OCI-LY3 (cell line): ENCODE measurements at regions not wholly inside any gene's neighbourhood (a gene's known extent, or its start where the extent isn't known, plus 50 kb on each side); places are given as distances from the start of the nearest gene placed in this dataset.

ENCODE experiments used
- H2AFZ ChIP-seq: fragments of 200-600, 300-600 bp; shearing (Covaris generic); 2 replicates; pipeline ENCODE4 v1.6.0; 2014; ENCODE audit warnings: antibody characterized with exemption, low read depth, low read length
- H3K27ac ChIP-seq: fragments of 200-600, 300-600 bp; sonication (generic); 2 replicates; pipeline ENCODE4 v1.5.1; 2014; ENCODE audit warnings: mild to moderate bottlenecking, low read length, moderate library complexity, mixed read lengths
- H3K27me3 ChIP-seq: fragments of 200-600, 300-600 bp; sonication (generic); 2 replicates; pipeline ENCODE4 v1.6.1; 2014; ENCODE audit warnings: low read depth, low read length, mixed read lengths
- H3K36me3 ChIP-seq: fragments of 200-600, 300-600 bp; sonication (generic); replicated peaks from 2 replicates; pipeline ENCODE3; 2014; ENCODE audit warnings: low read depth, low read length, mixed read lengths
- H3K4me1 ChIP-seq: fragments of 300-600, 200-600 bp; sonication (generic); 2 replicates; pipeline ENCODE4 v1.6.1; 2014; ENCODE audit warnings: low read length, mixed read lengths
- H3K4me2 ChIP-seq: fragments of 200-600, 300-600 bp; sonication (generic); 2 replicates; pipeline ENCODE4 v1.6.1; 2014; ENCODE audit warnings: low read length, mixed read lengths
- H3K4me3 ChIP-seq: fragments of 300-600, 200-600 bp; sonication (generic); 2 replicates; pipeline ENCODE4 v1.5.1; 2014; ENCODE audit warnings: antibody characterized with exemption, mild to moderate bottlenecking, low read length, moderate library complexity
- H3K79me2 ChIP-seq: fragments of 300-600, 200-600 bp; shearing (Covaris generic); 2 replicates; pipeline ENCODE4 v1.6.1; 2014; ENCODE audit warnings: mild to moderate bottlenecking, low read length, mixed read lengths
- H3K9ac ChIP-seq: fragments of 300-600, 200-600 bp; shearing (Covaris generic); 2 replicates; pipeline ENCODE4 v1.6.0; 2014; ENCODE audit warnings: mild to moderate bottlenecking, low read length, moderate library complexity
- H3K9me3 ChIP-seq: fragments of 200-600, 300-600 bp; shearing (Covaris generic); 2 replicates; pipeline ENCODE4 v1.6.1; 2014; ENCODE audit warnings: low read length, mixed read lengths; ENCODE audit not compliant: insufficient read depth
- H4K20me1 ChIP-seq: fragments of 200-600, 300-600 bp; sonication (generic); 2 replicates; pipeline ENCODE4 v1.6.1; 2016; ENCODE audit warnings: low read length, mixed read lengths; ENCODE audit not compliant: insufficient read depth
- EZH2phosphoT487 ChIP-seq: fragments of 200-600 bp; shearing (Covaris generic); IDR thresholded peaks from 2 replicates; pipeline ENCODE4 v1.6.1; 2018; ENCODE audit warnings: antibody characterized with exemption, mixed run types, low read depth
- TF ChIP-seq, protein P1 (sequence below): fragments of 200-600, 300-600 bp; sonication (generic); IDR thresholded peaks from 2 replicates; pipeline ENCODE4 v1.5.1; 2014; ENCODE audit warnings: antibody characterized with exemption, low read length, low read depth

DNA sequence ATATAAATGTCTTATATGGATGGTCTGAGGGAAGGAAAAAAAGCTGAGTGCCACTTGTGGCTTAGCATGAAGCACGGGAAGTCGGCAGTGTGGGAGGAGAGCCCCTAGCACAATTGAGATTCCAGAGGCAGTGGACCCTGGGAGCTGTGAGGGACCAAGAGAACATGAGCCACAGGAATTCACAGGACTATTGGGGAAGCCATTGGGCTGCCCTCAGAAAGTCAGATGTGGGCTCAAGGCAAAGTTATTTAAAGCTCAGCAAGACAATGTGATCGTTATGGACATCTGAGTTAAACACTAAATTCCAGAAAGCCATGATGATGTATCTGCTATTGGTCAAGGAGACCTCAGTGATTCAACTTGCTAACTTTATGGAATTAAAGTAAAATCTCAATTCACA, 380.8 kb upstream of the IL12A start:
- Histone ChIP-seq H2AFZ (no peak overlapping the region), H3K4me1 (no peaks in the 10 kb centered on the region), H3K27me3 (0 out of 2 replicates have a peak, but pooled peaks cover 12% of the 10 kb centered on the region), H3K9ac (no peak overlapping the region), H3K79me2 (no peaks in the 10 kb centered on the region), H3K4me2 (no peak overlapping the region), H4K20me1 (no peaks in the 10 kb centered on the region), H3K4me3 (no peak overlapping the region), H3K36me3 (no peaks in the 10 kb centered on the region), H3K9me3 (no peaks in the 10 kb centered on the region), H3K27ac (no peak overlapping the region)
- no peak for TF ChIP-seq EZH2phosphoT487
- TF ChIP-seq, protein P1, sequence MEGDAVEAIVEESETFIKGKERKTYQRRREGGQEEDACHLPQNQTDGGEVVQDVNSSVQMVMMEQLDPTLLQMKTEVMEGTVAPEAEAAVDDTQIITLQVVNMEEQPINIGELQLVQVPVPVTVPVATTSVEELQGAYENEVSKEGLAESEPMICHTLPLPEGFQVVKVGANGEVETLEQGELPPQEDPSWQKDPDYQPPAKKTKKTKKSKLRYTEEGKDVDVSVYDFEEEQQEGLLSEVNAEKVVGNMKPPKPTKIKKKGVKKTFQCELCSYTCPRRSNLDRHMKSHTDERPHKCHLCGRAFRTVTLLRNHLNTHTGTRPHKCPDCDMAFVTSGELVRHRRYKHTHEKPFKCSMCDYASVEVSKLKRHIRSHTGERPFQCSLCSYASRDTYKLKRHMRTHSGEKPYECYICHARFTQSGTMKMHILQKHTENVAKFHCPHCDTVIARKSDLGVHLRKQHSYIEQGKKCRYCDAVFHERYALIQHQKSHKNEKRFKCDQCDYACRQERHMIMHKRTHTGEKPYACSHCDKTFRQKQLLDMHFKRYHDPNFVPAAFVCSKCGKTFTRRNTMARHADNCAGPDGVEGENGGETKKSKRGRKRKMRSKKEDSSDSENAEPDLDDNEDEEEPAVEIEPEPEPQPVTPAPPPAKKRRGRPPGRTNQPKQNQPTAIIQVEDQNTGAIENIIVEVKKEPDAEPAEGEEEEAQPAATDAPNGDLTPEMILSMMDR, result no peak

DNA sequence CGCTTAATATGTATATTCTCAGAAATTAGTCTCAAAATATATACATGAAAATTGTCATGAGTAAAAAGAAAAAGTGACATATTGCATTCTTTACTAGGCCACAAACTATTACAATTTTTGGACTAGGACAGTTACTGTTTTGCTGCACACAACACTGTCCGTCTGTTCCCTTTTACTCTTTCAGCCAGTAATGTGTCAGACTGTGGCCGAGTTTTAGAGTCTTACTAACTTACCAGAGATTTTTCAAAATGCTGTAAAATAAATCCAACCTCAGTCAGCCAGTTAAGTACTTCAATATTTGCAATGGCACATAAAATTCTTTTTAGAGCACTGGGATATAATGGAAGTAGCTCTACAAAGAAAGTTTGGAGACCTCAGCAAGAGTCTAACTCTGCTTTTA, 380.3 kb upstream of the IL12A start:
- no peak overlapping the region for H3K4me3 ChIP-seq
- H4K20me1 ChIP-seq, result no peaks in the 10 kb centered on the region
- H3K79me2 ChIP-seq, result no peaks in the 10 kb centered on the region
- H3K4me1 ChIP-seq, result no peaks in the 10 kb centered on the region
- H3K9me3 ChIP-seq, result no peaks in the 10 kb centered on the region
- no peak overlapping the region for H3K4me2 ChIP-seq
- no peak overlapping the region for H3K27ac ChIP-seq
- no peak overlapping the region for H2AFZ ChIP-seq
- no peak overlapping the region for H3K9ac ChIP-seq
- TF ChIP-seq, protein P1, result no peak
- TF ChIP-seq EZH2phosphoT487, result no peak
- 0 out of 2 replicates have a peak, but pooled peaks cover 12% of the 10 kb centered on the region for H3K27me3 ChIP-seq
- no peaks in the 10 kb centered on the region for H3K36me3 ChIP-seq

- Histone ChIP-seq H3K9me3 (no peaks in the 10 kb centered on the region), H3K79me2 (no peaks in the 10 kb centered on the region), H3K4me2 (no peak overlapping the region), H3K4me3 (no peak overlapping the region), H3K4me1 (no peaks in the 10 kb centered on the region), H3K36me3 (no peaks in the 10 kb centered on the region), H2AFZ (no peak overlapping the region), H4K20me1 (no peaks in the 10 kb centered on the region), H3K27me3 (peaks cover 15% of the 10 kb centered on the region; the same call in 1 of the 2 replicates), H3K9ac (no peak overlapping the region), H3K27ac (no peak overlapping the region)
- no peak for TF ChIP-seq EZH2phosphoT487
- TF ChIP-seq, protein P1, result no peak
Measured at GRCh38 chr3:159609625-159610024, 379.0 kb upstream of the IL12A start.

- H2AFZ ChIP-seq, result no peak overlapping the region
- no peak overlapping the region for H3K27ac ChIP-seq
- no peak overlapping the region for H3K4me2 ChIP-seq
- H3K4me3 ChIP-seq, result no peak overlapping the region
- H3K4me1 ChIP-seq, result no peaks in the 10 kb centered on the region
- no peaks in the 10 kb centered on the region for H3K36me3 ChIP-seq
- no peak for TF ChIP-seq EZH2phosphoT487
- TF ChIP-seq, protein P1, result 0 out of 2 replicates have a peak, but pooled peaks have one; percentile 21
- H4K20me1 ChIP-seq, result no peaks in the 10 kb centered on the region
- no peaks in the 10 kb centered on the region for H3K9me3 ChIP-seq
- no peaks in the 10 kb centered on the region for H3K79me2 ChIP-seq
- H3K9ac ChIP-seq, result no peak overlapping the region
- peaks cover 3% of the 10 kb centered on the region; the same call in 1 of the 2 replicates for H3K27me3 ChIP-seq
Measured at GRCh38 chr3:159616234-159616825, 372.3 kb upstream of the IL12A start.
